ENCODE measurements at regions not wholly inside any gene's neighbourhood (a gene's known extent, or its start where the extent isn't known, plus 50 kb on each side); places are given as distances from the start of the nearest gene placed in this dataset.

DNA sequence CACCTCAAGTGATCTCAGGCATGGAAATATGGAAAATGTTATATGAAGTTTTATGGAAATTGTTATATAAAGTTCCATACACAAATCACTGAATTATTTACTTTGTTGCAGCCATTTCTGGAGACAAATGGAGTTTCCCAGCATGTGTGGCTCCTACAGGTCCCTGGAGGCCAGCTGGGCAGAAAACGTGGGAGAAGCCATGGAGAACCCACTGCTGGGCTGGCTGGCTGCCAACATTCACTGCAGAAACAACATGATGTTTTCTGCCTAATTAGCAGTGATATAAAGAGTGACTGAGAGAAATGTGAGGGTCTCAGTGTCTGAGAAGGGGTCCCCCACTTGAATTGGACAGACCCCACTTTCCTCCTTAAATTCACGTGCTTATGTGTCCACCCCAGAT, 208.8 kb upstream of the IRX2 start:
- Histone ChIP-seq H3K36me3 (replicated peaks in 1 of 2; ENCODE audit: control insufficient read depth in 1 of 2, insufficient read depth in 2 of 2, low read length in 2 of 2) (no peaks in the 10 kb centered on the region), H4K20me1 (ENCODE audit: insufficient read depth, low read length) (no peaks in the 10 kb centered on the region), H3K4me2 (replicated peaks; ENCODE audit: extremely low read depth, low read length, poor library complexity, severe bottlenecking) (no peak overlapping the region), H3K27ac (ENCODE audit: low read depth in 1 of 2, low read length in 2 of 2) (no peak overlapping the region), H3K9me3 (replicated peaks in 1 of 2; ENCODE audit: control insufficient read depth in 1 of 2, insufficient read depth in 1 of 2, low read length in 2 of 2) (peaks cover 47 to 57% of the 10 kb centered on the region in 2 donors), H3K27me3 (ENCODE audit: control insufficient read depth in 2 of 2, insufficient read depth in 2 of 2, low read length in 2 of 2) (no peaks in the 10 kb centered on the region), H2AFZ (ENCODE audit: insufficient read depth, low read depth, low read length, poor library complexity, severe bottlenecking) (no peak overlapping the region), H3K79me2 (ENCODE audit: insufficient read depth, low read length) (no peaks in the 10 kb centered on the region), H3K4me1 (ENCODE audit: control insufficient read depth in 1 of 2, insufficient read depth in 2 of 2, low read length in 2 of 2) (no peaks in the 10 kb centered on the region), H3K4me3 (replicated peaks in 1 of 3; ENCODE audit: low read depth in 2 of 3, low read length in 3 of 3) (no peak overlapping the region), H3K9ac (ENCODE audit: insufficient read depth, low read length, poor library complexity, severe bottlenecking) (no peak overlapping the region)
- no peak for DNase-seq
- no peak overlapping the region for H3K4me3 Mint-ChIP-seq
- H3K36me3 Mint-ChIP-seq, result no peaks in the 10 kb centered on the region
- no peak overlapping the region for H3K27ac Mint-ChIP-seq
- peaks cover 5 to 27% (median 19%) of the 10 kb centered on the region in 7 donors for H3K9me3 Mint-ChIP-seq
- intact Hi-C loops (cut with micrococcal nuclease), result no loop called here
- TF ChIP-seq, protein P1, sequence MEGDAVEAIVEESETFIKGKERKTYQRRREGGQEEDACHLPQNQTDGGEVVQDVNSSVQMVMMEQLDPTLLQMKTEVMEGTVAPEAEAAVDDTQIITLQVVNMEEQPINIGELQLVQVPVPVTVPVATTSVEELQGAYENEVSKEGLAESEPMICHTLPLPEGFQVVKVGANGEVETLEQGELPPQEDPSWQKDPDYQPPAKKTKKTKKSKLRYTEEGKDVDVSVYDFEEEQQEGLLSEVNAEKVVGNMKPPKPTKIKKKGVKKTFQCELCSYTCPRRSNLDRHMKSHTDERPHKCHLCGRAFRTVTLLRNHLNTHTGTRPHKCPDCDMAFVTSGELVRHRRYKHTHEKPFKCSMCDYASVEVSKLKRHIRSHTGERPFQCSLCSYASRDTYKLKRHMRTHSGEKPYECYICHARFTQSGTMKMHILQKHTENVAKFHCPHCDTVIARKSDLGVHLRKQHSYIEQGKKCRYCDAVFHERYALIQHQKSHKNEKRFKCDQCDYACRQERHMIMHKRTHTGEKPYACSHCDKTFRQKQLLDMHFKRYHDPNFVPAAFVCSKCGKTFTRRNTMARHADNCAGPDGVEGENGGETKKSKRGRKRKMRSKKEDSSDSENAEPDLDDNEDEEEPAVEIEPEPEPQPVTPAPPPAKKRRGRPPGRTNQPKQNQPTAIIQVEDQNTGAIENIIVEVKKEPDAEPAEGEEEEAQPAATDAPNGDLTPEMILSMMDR (IDR thresholded peaks at IDR 0.05), result no peak
- no peaks in the 10 kb centered on the region for H3K4me1 Mint-ChIP-seq
- no CpG with 5 or more reads among the region's 2 CpGs for WGBS (ENCODE audit: insufficient coverage)
- H3K27me3 Mint-ChIP-seq (ENCODE audit: low read depth in 3 of 3), result no peaks in the 10 kb centered on the region

GRCh38 chr5:2958976-2959375, 207.5 kb upstream of the IRX2 start:
- peaks cover 40 to 51% of the 10 kb centered on the region in 2 donors for H3K9me3 ChIP-seq (replicated peaks in 1 of 2; ENCODE audit: control insufficient read depth in 1 of 2, insufficient read depth in 1 of 2, low read length in 2 of 2)
- H3K4me2 ChIP-seq (replicated peaks; ENCODE audit: extremely low read depth, low read length, poor library complexity, severe bottlenecking), result no peak overlapping the region
- no peaks in the 10 kb centered on the region for H3K27me3 ChIP-seq (ENCODE audit: control insufficient read depth in 2 of 2, insufficient read depth in 2 of 2, low read length in 2 of 2)
- 57% methylated on average over 1 of the region's 2 CpGs for WGBS (ENCODE audit: insufficient coverage)
- H3K9me3 Mint-ChIP-seq, result peaks cover 5 to 24% (median 19%) of the 10 kb centered on the region in 7 donors
- no peak for DNase-seq
- TF ChIP-seq, protein P1 (IDR thresholded peaks at IDR 0.05), result no peak
- H3K4me1 ChIP-seq (ENCODE audit: control insufficient read depth in 1 of 2, insufficient read depth in 2 of 2, low read length in 2 of 2), result no peaks in the 10 kb centered on the region
- H3K27ac ChIP-seq (ENCODE audit: low read depth in 1 of 2, low read length in 2 of 2), result no peak overlapping the region
- H3K4me1 Mint-ChIP-seq, result no peaks in the 10 kb centered on the region
- intact Hi-C loops (cut with micrococcal nuclease), result no loop called here
- no peaks in the 10 kb centered on the region for H3K79me2 ChIP-seq (ENCODE audit: insufficient read depth, low read length)
- no peaks in the 10 kb centered on the region for H3K36me3 Mint-ChIP-seq
- H3K27ac Mint-ChIP-seq, result no peak overlapping the region
- H3K4me3 Mint-ChIP-seq, result no peak overlapping the region
- H3K9ac ChIP-seq (ENCODE audit: insufficient read depth, low read length, poor library complexity, severe bottlenecking), result no peak overlapping the region
- H3K36me3 ChIP-seq (replicated peaks in 1 of 2; ENCODE audit: control insufficient read depth in 1 of 2, insufficient read depth in 2 of 2, low read length in 2 of 2), result no peaks in the 10 kb centered on the region
- H3K4me3 ChIP-seq (replicated peaks in 1 of 3; ENCODE audit: low read depth in 2 of 3, low read length in 3 of 3), result no peak overlapping the region
- H4K20me1 ChIP-seq (ENCODE audit: insufficient read depth, low read length), result no peaks in the 10 kb centered on the region
- H3K27me3 Mint-ChIP-seq (ENCODE audit: low read depth in 3 of 3), result no peaks in the 10 kb centered on the region
- H2AFZ ChIP-seq (ENCODE audit: insufficient read depth, low read depth, low read length, poor library complexity, severe bottlenecking), result no peak overlapping the region
